ENCODE measurements at regions not wholly inside any gene's neighbourhood (a gene's known extent, or its start where the extent isn't known, plus 50 kb on each side); places are given as distances from the start of the nearest gene placed in this dataset.
"Not testable (repeated sequence)": the region's sequence is repeated elsewhere in the genome, so short reads cannot be mapped to it uniquely, and the experiment has no call there.

DNA sequence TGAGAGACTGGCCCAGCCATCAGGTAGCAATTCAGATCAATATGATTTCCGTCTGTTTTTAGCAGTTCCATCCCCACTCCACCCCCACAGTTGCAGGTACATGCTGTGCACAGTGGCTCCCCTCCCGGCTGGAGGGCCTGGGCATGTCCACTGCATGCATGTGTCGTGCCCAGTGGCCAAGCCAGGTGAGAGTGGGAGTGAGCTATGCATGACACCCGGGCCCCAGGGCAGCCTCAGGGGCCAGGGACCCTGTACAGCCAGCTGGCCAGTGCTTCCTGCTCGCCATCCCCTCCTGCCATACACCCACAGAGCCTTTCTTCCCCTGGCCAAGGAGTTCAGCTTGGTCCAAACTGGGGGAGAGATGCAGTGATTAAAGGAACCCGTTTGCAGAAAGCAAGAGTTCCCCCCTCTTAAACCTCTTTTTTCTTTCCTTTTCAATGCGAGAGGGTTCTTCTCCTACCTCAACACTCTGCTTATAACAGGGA is 135.3 kb downstream of the THBS2 start:
- no peak for DNase-seq (ENCODE audit: low spot score)
- TF ChIP-seq, protein P1, sequence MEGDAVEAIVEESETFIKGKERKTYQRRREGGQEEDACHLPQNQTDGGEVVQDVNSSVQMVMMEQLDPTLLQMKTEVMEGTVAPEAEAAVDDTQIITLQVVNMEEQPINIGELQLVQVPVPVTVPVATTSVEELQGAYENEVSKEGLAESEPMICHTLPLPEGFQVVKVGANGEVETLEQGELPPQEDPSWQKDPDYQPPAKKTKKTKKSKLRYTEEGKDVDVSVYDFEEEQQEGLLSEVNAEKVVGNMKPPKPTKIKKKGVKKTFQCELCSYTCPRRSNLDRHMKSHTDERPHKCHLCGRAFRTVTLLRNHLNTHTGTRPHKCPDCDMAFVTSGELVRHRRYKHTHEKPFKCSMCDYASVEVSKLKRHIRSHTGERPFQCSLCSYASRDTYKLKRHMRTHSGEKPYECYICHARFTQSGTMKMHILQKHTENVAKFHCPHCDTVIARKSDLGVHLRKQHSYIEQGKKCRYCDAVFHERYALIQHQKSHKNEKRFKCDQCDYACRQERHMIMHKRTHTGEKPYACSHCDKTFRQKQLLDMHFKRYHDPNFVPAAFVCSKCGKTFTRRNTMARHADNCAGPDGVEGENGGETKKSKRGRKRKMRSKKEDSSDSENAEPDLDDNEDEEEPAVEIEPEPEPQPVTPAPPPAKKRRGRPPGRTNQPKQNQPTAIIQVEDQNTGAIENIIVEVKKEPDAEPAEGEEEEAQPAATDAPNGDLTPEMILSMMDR (IDR thresholded peaks at IDR 0.05; ENCODE audit: extremely low read depth, insufficient read depth, missing control alignments) = no peak
- in situ Hi-C loops (cut with MboI; ENCODE audit: low pct_unique_long_range_greater_than_20kb, low sequenced_read_pairs, unreplicated experiment) = no loop called here

DNA sequence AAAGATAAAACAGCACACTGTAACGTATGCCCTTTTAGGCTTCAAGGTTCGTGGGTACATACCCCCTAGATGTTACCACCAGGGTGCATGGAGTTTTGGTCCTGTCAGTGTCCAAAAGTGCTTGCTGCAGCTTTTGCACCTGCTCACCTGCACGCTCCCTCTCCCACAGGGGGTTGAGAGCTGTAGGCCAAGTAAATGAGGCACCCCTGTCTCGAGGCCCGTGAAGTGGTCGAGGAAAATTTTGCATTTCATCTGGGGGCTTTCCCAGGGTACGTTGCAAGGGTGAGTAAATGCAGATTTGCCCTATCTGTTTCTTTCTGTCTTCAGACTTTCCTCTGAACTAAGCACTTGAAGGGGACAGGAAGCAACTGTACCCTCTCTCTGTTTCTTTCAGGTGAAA is 136.0 kb downstream of the THBS2 start:
- TF ChIP-seq, protein P1 (IDR thresholded peaks at IDR 0.05; ENCODE audit: extremely low read depth, insufficient read depth, missing control alignments) = no peak
- no peak for DNase-seq (ENCODE audit: low spot score)
- in situ Hi-C loops (cut with MboI; ENCODE audit: low pct_unique_long_range_greater_than_20kb, low sequenced_read_pairs, unreplicated experiment) = no loop called here

DNA sequence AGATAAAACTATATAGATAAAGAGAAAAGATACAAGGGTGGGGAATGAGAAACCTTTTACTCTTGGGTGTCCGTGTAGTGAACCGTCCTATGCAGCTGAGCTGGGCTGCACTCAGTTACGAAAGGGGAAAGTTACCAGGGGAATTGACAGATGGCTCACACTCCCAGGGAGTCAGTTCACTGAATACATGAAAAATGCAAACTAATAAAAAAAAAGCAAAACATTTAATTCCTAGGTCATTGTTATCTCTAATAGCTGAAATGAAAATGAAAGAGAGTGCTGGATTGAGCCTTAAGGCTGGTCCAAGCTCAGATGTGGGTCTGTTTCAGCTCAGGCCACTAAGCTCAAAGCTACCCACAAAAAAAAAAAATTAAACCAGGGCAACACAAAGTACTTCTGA is 138.0 kb downstream of the THBS2 start:
- TF ChIP-seq, protein P1 (IDR thresholded peaks at IDR 0.05; ENCODE audit: extremely low read depth, insufficient read depth, missing control alignments) = no peak
- in situ Hi-C loops (cut with MboI; ENCODE audit: low pct_unique_long_range_greater_than_20kb, low sequenced_read_pairs, unreplicated experiment) = no loop called here
- DNase-seq (ENCODE audit: low spot score) = no peak

DNA sequence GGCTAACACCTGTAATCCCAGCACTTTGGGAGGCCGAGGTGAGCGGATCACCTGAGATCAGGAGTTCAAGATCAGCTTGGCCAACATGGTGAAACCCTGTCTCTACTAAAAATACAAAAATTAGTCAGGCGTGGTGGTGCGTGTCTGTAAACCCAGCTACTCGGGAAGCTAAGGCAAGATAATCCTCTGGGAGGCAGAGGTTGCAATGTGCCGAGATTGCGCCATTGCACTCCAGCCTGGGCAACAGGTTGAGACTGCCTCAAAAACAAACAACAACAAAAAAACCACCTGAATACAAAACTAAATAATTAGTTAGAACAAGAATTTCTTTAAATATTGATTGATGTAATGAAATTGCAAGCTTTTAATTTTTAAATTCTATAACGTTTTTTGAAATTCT is 139.0 kb downstream of the THBS2 start:
- in situ Hi-C loops (cut with MboI; ENCODE audit: low pct_unique_long_range_greater_than_20kb, low sequenced_read_pairs, unreplicated experiment); DNase-seq (ENCODE audit: low spot score): not testable (repeated sequence)

DNA sequence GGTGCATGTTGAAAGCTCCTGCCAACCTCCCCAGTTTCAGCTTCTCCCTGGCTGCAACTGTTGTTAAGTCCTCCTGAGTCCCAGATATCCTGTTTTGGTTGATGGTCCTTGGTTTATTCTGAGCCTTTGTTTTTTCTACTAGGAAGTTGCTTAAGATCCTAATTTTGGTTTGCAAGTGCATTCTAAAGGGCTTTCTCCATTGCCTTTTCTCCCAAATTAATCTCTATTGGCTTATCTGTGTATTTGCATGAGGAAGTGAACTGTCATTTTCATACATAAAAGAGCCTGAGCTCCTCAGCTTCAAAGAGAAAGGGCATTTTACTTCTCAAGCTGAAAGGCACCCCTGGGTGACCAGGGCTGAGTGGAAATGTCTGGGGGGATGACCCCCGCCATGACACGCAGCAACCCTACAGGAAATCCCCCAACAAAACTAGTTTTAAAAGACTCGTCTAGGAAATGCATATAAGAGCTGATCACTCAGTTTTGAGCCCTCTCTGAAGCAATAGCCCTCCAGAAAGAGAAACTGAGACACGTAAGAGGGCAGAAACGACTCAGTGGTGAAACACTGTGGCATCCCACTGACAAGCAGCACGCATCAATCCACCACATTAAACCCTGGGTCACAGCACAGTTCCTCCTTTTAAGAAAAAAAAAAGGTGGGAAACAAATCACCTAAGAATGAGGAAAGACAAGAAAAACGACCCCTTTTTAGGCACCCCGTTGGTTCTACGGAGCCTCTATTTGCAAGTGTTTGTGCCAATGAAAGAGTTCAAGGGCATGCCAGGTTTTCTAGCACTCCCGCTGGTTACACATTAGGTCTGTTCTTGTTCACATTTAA is 140.9 kb downstream of the THBS2 start:
- TF ChIP-seq, protein P1 (IDR thresholded peaks at IDR 0.05; ENCODE audit: extremely low read depth, insufficient read depth, missing control alignments) = no peak
- in situ Hi-C loops (cut with MboI; ENCODE audit: low pct_unique_long_range_greater_than_20kb, low sequenced_read_pairs, unreplicated experiment) = no loop called here
- DNase-seq (ENCODE audit: low spot score) = no peak

DNA sequence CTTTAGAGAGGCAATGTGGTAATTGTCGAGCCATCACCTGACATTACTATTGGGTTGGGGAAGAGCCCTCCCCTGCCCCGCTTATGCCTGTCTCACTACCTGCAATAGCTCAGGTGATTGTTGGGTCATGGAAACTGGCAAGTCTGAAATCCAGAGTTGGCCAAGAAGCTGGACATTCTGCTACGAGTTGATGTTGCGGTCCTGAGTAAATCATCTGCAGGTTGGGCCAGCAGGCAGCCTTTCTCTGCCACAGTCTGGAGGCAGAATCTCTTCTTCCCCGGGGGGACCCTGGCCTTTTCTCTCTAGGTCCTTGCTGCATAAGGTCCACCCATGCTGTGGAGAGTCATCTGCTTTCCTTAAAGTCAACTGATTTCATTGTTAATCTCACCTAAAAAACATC is 142.4 kb downstream of the THBS2 start:
- in situ Hi-C loops (cut with MboI; ENCODE audit: low pct_unique_long_range_greater_than_20kb, low sequenced_read_pairs, unreplicated experiment) = no loop called here
- TF ChIP-seq, protein P1 (IDR thresholded peaks at IDR 0.05; ENCODE audit: extremely low read depth, insufficient read depth, missing control alignments) = no peak
- DNase-seq (ENCODE audit: low spot score) = no peak

DNA sequence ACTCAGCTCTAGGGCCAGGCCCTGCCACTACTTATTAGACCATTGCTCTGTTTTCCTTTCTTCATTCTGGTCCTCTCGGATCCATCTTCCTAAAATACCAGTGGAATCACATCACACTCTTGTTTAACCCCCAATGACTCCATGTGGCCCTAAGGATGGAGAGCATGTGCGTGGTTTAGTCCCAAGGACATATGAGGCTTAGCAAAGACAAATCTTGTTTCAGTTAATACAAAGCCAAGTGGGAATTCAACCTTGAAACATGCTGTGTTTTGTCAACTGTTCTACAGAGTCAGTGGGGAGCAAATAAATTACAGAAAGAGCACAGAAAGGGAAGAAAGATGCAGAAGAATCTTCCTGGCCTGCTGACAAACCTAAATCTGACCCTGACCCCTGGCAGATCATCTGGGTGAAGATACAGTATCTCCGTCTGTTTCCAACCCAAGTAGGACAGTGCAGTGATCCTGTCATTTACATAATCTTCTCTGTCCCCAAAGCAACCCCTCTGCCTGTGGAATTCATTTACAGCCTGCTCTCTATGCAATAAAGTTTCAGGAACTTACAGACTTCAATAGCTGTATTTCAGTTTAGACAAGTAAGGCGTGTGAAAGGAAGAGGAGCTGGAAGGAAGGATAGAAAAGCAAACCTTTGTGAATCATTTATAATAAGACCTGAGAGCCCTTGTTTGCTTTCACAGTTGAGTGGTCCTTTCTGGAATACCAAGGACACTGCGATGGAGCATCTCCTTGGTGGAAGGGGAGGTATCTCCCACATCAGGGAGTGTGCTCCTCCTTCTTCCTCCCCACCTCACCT is 144.0 kb downstream of the THBS2 start:
- in situ Hi-C loops (cut with MboI; ENCODE audit: low pct_unique_long_range_greater_than_20kb, low sequenced_read_pairs, unreplicated experiment) = no loop called here
- DNase-seq (ENCODE audit: low spot score) = no peak
- TF ChIP-seq, protein P1 (IDR thresholded peaks at IDR 0.05; ENCODE audit: extremely low read depth, insufficient read depth, missing control alignments) = no peak
